PC-3 (cell line): ENCODE measurements at regions not wholly inside any gene's neighbourhood (a gene's known extent, or its start where the extent isn't known, plus 50 kb on each side); places are given as distances from the start of the nearest gene placed in this dataset.

Experiments used
- ATAC-seq: fragments of 200-7000 bp; cut with Tn5 transposase; 2 replicates; pipeline ENCODE4 v1.9.1; 2020; ENCODE audit warnings: mild to moderate bottlenecking, moderate library complexity
- BruUV-seq: library from RNA; stranded (reverse); fragments of 400-500 nt; replicated peaks from 2 replicates; lab custom pipeline; 2021; lab: Mats Ljungman, UMichigan
- CTCF ChIA-PET: fragments of 300-600 bp; sonication (Branson Sonifier 250); formaldehyde crosslinking; loops from one replicate; lab custom pipeline; 2022; ENCODE audit warnings: antibody characterized with exemption; lab: Charles Lee
- POLR2A ChIA-PET: fragments of 300-600 bp; sonication (Branson Sonifier 250); formaldehyde crosslinking; loops from one replicate; lab custom pipeline; 2022; ENCODE audit warnings: antibody characterized with exemption; ENCODE audit not compliant: unreplicated experiment; lab: Charles Lee
- DNase-seq: peaks from one replicate; pipeline ENCODE4 v3.0.0-alpha.2; 2015
- H2AFZ ChIP-seq: fragments of 300-600 bp; sonication (generic); 2 replicates; pipeline ENCODE4 v1.6.0; 2016; ENCODE audit warnings: antibody characterized with exemption, low read length
- H3F3A ChIP-seq: fragments of 300-600 bp; sonication (generic); one replicate; pipeline ENCODE4 v1.6.0; 2017; ENCODE audit warnings: antibody characterized with exemption, low read length, control low read depth, mild to moderate bottlenecking; ENCODE audit not compliant: unreplicated experiment
- H3K27ac ChIP-seq: fragments of 300-600 bp; sonication (generic); 2 replicates; pipeline ENCODE4 v1.5.1; 2016; ENCODE audit warnings: mild to moderate bottlenecking, low read length
- H3K27me3 ChIP-seq: fragments of 300-600 bp; sonication (generic); 2 replicates; pipeline ENCODE4 v1.6.1; 2016; ENCODE audit warnings: low read length, mixed read lengths
- H3K36me3 ChIP-seq: fragments of 300-600 bp; sonication (generic); 2 replicates; pipeline ENCODE4 v1.6.1; 2016; ENCODE audit warnings: low read depth, mixed run types, low read length, mixed read lengths
- H3K4me1 ChIP-seq: fragments of 300-600 bp; sonication (generic); 2 replicates; pipeline ENCODE4 v1.5.1; 2016; ENCODE audit warnings: low read length; ENCODE audit not compliant: insufficient read depth
- H3K4me2 ChIP-seq: fragments of 300-600 bp; sonication (generic); 2 replicates; pipeline ENCODE4 v1.6.0; 2016; ENCODE audit warnings: low read length
- H3K4me3 ChIP-seq: fragments of 300-600 bp; sonication (generic); 2 replicates; pipeline ENCODE4 v1.5.1; 2016; ENCODE audit warnings: mild to moderate bottlenecking, low read length, mixed read lengths
- H3K79me2 ChIP-seq: fragments of 300-600 bp; sonication (generic); 2 replicates; pipeline ENCODE4 v1.6.1; 2017; ENCODE audit warnings: low read length, mixed read lengths
- H3K9ac ChIP-seq: fragments of 300-600 bp; sonication (generic); 2 replicates; pipeline ENCODE4 v1.6.0; 2016; ENCODE audit warnings: mild to moderate bottlenecking, low read length
- H3K9me2 ChIP-seq: fragments of 300-600 bp; sonication (generic); replicated peaks from 2 replicates; pipeline ENCODE4 v1.6.1; 2016; ENCODE audit warnings: mixed run types, low read length, mixed read lengths
- H3K9me3 ChIP-seq: fragments of 300-600 bp; sonication (generic); 2 replicates; pipeline ENCODE4 v1.6.1; 2016; ENCODE audit warnings: low read length, mixed read lengths
- H4K20me1 ChIP-seq: fragments of 300-600 bp; sonication (generic); 2 replicates; pipeline ENCODE4 v1.6.1; 2016; ENCODE audit warnings: low read length, mixed read lengths
- CTCF ChIP-seq: fragments of 300-600 bp; sonication (generic); conservative IDR thresholded peaks from 2 replicates; pipeline ENCODE4 v1.5.1; 2017; ENCODE audit warnings: antibody characterized with exemption, low read depth, mild to moderate bottlenecking, low read length
- EZH2 ChIP-seq: fragments of 300-600 bp; sonication (generic); IDR thresholded peaks from one replicate; pipeline ENCODE4 v1.6.1; 2017; ENCODE audit warnings: antibody characterized with exemption, mild to moderate bottlenecking, low read length; ENCODE audit not compliant: unreplicated experiment
- EZH2phosphoT487 ChIP-seq: fragments of 300-600 bp; sonication (generic); IDR thresholded peaks from 2 replicates; pipeline ENCODE4 v1.6.1; 2018; ENCODE audit warnings: mild to moderate bottlenecking, antibody characterized with exemption, low read length, borderline replicate concordance
- intact Hi-C: fragments of 100-400 bp; cut with micrococcal nuclease; formaldehyde crosslinking; loops from 2 replicates; pipeline ENCODE4 v1.9.0; 2023

GRCh38 chr4:18734405-18734804, 712.9 kb upstream of the LCORL start:
- H3K4me3 ChIP-seq: no peak overlapping the region
- H3K4me1 ChIP-seq: no peaks in the 10 kb centered on the region
- H3K4me2 ChIP-seq: no peak overlapping the region
- H3K9ac ChIP-seq: no peak overlapping the region
- no peak overlapping the region for H2AFZ ChIP-seq
- ChIA-PET POLR2A (no interaction called here), CTCF (no interaction called here)
- no peaks in the 10 kb centered on the region for H3F3A ChIP-seq
- no peak overlapping the region for H3K27ac ChIP-seq
- H3K36me3 ChIP-seq: no peaks in the 10 kb centered on the region
- TF ChIP-seq EZH2 (no peak), CTCF (no peak), EZH2phosphoT487 (no peak)
- no peaks in the 10 kb centered on the region for H3K9me2 ChIP-seq
- DNase-seq (no peak), ATAC-seq (no peak)
- intact Hi-C loops: no loop called here
- BruUV-seq: no TSS peak
- no peaks in the 10 kb centered on the region for H3K27me3 ChIP-seq
- H3K79me2 ChIP-seq: no peaks in the 10 kb centered on the region
- H4K20me1 ChIP-seq: no peaks in the 10 kb centered on the region
- no peaks in the 10 kb centered on the region for H3K9me3 ChIP-seq

GRCh38 chr4:18733961-18734360, 712.4 kb upstream of the LCORL start:
- H3K9me3 ChIP-seq: no peaks in the 10 kb centered on the region
- H4K20me1 ChIP-seq: no peaks in the 10 kb centered on the region
- ATAC-seq (no peak), DNase-seq (no peak)
- H3K4me2 ChIP-seq: no peak overlapping the region
- no peak overlapping the region for H2AFZ ChIP-seq
- no peak overlapping the region for H3K27ac ChIP-seq
- BruUV-seq: no TSS peak
- no peaks in the 10 kb centered on the region for H3K36me3 ChIP-seq
- TF ChIP-seq EZH2phosphoT487: no peak
- H3F3A ChIP-seq: no peaks in the 10 kb centered on the region
- H3K27me3 ChIP-seq: no peaks in the 10 kb centered on the region
- CTCF ChIA-PET: no interaction called here
- no peaks in the 10 kb centered on the region for H3K4me1 ChIP-seq
- H3K79me2 ChIP-seq: no peaks in the 10 kb centered on the region
- intact Hi-C loops: no loop called here
- no peak overlapping the region for H3K9ac ChIP-seq
- H3K4me3 ChIP-seq: no peak overlapping the region
- no peaks in the 10 kb centered on the region for H3K9me2 ChIP-seq
- POLR2A ChIA-PET: no interaction called here

- no peak overlapping the region for H3K4me2 ChIP-seq
- H3K27ac ChIP-seq: no peak overlapping the region
- H3K9me3 ChIP-seq: no peaks in the 10 kb centered on the region
- peaks cover 5% of the 10 kb centered on the region; the same call in 1 of the 2 replicates for H3K27me3 ChIP-seq
- DNase-seq (no peak), ATAC-seq (peak; percentile 24; the same call in 1 of the 2 replicates)
- no peaks in the 10 kb centered on the region for H3K4me1 ChIP-seq
- ChIA-PET POLR2A (no interaction called here), CTCF (no interaction called here)
- no peaks in the 10 kb centered on the region for H3K79me2 ChIP-seq
- no peak overlapping the region for H2AFZ ChIP-seq
- TF ChIP-seq EZH2 (no peak), EZH2phosphoT487 (no peak), CTCF (no peak)
- intact Hi-C loops: no loop called here
- H4K20me1 ChIP-seq: no peaks in the 10 kb centered on the region
- H3K4me3 ChIP-seq: no peak overlapping the region
- no peak overlapping the region for H3K9ac ChIP-seq
- H3F3A ChIP-seq: no peaks in the 10 kb centered on the region
- BruUV-seq: no TSS peak
- no peaks in the 10 kb centered on the region for H3K9me2 ChIP-seq
- no peaks in the 10 kb centered on the region for H3K36me3 ChIP-seq
Measured at GRCh38 chr4:18722748-18723191, 701.2 kb upstream of the LCORL start.
